Gastrocnemius medialis (tissue), 4 donors: ENCODE measurements at regions not wholly inside any gene's neighbourhood (a gene's known extent, or its start where the extent isn't known, plus 50 kb on each side); places are given as distances from the start of the nearest gene placed in this dataset.

Experiments used
- ATAC-seq, 2 donors: fragments of 150-250 bp; one replicate each; pipeline ENCODE4 v1.9.1; 2016
- DNase-seq, 2 donors: peaks; one replicate each; pipeline ENCODE4 v3.0.0-alpha.2; 2019
- H3K27ac ChIP-seq, 4 donors: fragments of 200-600 bp; sonication (generic); 1 replicate in 1 of 4; 2 replicates in 3 of 4; pipeline ENCODE4 v1.5.1; 2016 to 2018; ENCODE audit warnings: mild to moderate bottlenecking in 2 of 4, moderate library complexity in 1 of 4
- H3K27me3 ChIP-seq, 3 donors: fragments of 200-600 bp; sonication (generic) in 2 of 3; 1 replicate in 1 of 3; 2 replicates in 2 of 3; pipeline versions ENCODE4 v1.5.1 to v1.6.0; 2016 to 2019; ENCODE audit warnings: mild to moderate bottlenecking in 1 of 3, moderate library complexity in 1 of 3
- H3K36me3 ChIP-seq, 2 donors: fragments of 200-600 bp; sonication (generic) in 1 of 2; one replicate each; pipeline ENCODE4 v1.5.1; 2017 to 2018
- H3K4me1 ChIP-seq, 2 donors: fragments of 200-600 bp; sonication (generic) in 1 of 2; one replicate each; pipeline ENCODE4 v1.5.1; 2016 to 2017; ENCODE audit warnings: mild to moderate bottlenecking in 2 of 2
- H3K4me3 ChIP-seq, 4 donors: fragments of 200-600 bp; sonication (generic) in 3 of 4; 1 replicate in 1 of 4; 2 replicates in 3 of 4; pipeline ENCODE4 v1.5.1; 2016 to 2019; ENCODE audit warnings: mild to moderate bottlenecking in 2 of 4
- H3K9me3 ChIP-seq, 3 donors: fragments of 200-600 bp; sonication (generic) in 2 of 3; 1 replicate in 1 of 3; 2 replicates in 2 of 3; pipeline ENCODE4 v1.5.1; 2016 to 2019
- CTCF ChIP-seq, 5 experiments: fragments of 450-650 bp in 3 of 5; fragments of 200-600 bp in 2 of 5; sonication (generic) in 2 of 5; IDR thresholded peaks in 4 of 5; conservative IDR thresholded peaks in 1 of 5; 1 replicate in 4 of 5; 2 replicates in 1 of 5; pipeline ENCODE4 v1.5.1; 2016 to 2019; ENCODE audit warnings: antibody characterized with exemption in 5 of 5, mild to moderate bottlenecking in 3 of 5, moderate library complexity in 3 of 5
- POLR2A ChIP-seq, 2 donors: fragments of 450-650 bp; IDR thresholded peaks; one replicate each; pipeline ENCODE4 v1.6.1; 2017; ENCODE audit warnings: antibody characterized with exemption in 2 of 2, mild to moderate bottlenecking in 2 of 2, moderate library complexity in 2 of 2
- in situ Hi-C, 4 donors: fragments of 200-750 bp; cut with MboI; loops; one replicate each; pipeline versions ENCODE4 v1.15.0 to v1.8.0; 2017; ENCODE audit warnings: low sequenced_read_pairs in 4 of 4
- intact Hi-C: fragments of 100-400 bp; cut with DNase I; formaldehyde crosslinking; loops from one replicate; pipeline ENCODE4 v1.15.1; 2023; ENCODE audit warnings: low total_unique reads

DNA sequence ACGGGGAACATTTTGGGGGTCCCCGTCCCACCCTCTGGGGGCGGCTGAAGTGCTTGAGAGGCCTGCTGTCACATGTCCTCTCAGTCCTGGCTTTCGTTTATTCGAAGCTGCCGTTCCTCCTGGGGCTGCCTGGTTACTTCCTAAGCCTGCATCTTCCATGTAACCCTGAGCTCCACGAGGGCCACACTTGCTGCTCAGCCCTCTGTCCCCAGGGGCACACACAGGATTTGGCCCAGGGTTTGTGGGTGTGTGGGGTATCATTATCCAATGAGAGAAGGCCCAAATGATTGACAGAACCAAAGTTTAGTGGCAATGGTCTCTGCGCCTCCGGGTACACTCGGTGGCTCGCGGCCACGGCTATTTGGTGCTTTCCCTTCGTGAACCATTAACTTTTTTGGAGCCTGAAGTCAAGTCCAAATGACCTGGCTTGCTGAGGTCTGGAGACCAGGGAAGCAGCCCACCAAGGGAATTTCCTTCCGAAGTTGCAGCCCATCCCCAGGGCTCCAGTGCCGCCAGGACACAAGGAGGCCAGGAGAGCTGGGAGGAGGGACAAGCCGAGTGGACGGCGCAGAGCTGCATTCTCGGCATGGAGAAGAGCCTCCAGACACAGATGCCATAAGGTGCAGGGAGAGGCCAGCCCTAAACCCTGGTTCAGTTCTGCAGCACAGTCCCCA lies 131.4 kb upstream of the FOXF1 start:
- intact Hi-C loops (no loop called here), in situ Hi-C loops (no loop called here)
- no peaks in the 10 kb centered on the region for H3K4me1 ChIP-seq
- H3K4me3 ChIP-seq: no peak overlapping the region
- no peak overlapping the region for H3K27ac ChIP-seq
- peaks cover 0 to 10% (median 5%) of the 10 kb centered on the region in 3 donors for H3K27me3 ChIP-seq
- no peaks in the 10 kb centered on the region for H3K36me3 ChIP-seq
- no peaks in the 10 kb centered on the region for H3K9me3 ChIP-seq
- ATAC-seq (no peak), DNase-seq (no peak)
- TF ChIP-seq POLR2A (IDR thresholded peaks at IDR 0.05): no peak
- TF ChIP-seq CTCF (IDR thresholded peaks at IDR 0.05 in 4 of 5, conservative IDR thresholded peaks at IDR 0.05 in 1 of 5): no peak

GRCh38 chr16:86379505-86379846 lies 130.9 kb upstream of the FOXF1 start:
- peaks cover 0 to 10% (median 5%) of the 10 kb centered on the region in 3 donors for H3K27me3 ChIP-seq
- DNase-seq (no peak), ATAC-seq (no peak)
- in situ Hi-C loops (no loop called here), intact Hi-C loops (no loop called here)
- no peak overlapping the region for H3K4me3 ChIP-seq
- H3K9me3 ChIP-seq: no peaks in the 10 kb centered on the region
- TF ChIP-seq CTCF (IDR thresholded peaks at IDR 0.05 in 4 of 5, conservative IDR thresholded peaks at IDR 0.05 in 1 of 5) (no peak), POLR2A (IDR thresholded peaks at IDR 0.05) (no peak)
- H3K4me1 ChIP-seq: no peaks in the 10 kb centered on the region
- H3K27ac ChIP-seq: no peak overlapping the region
- no peaks in the 10 kb centered on the region for H3K36me3 ChIP-seq

DNA sequence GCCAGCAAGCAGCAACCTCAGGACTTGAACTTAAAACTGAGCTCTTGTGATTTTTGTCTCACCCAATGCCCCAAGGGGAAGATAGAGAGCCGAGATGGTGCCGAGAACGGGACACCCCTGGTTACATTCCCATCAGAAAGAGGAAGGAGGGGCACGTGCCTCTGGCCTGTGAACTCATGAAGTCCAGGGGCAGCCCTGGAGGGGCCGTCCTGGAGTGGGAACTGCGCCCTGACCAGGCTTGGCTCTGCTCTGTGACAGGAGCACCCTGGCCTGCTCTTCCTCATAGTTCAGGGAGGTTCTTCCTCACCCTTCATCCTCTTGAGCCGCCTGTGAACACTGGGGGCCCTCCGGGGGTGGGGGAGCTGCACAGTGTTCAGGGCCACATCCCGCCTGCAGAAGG lies 130.3 kb upstream of the FOXF1 start:
- in situ Hi-C loops: no loop called here
- H3K4me3 ChIP-seq: no peak overlapping the region
- TF ChIP-seq CTCF (IDR thresholded peaks at IDR 0.05 in 4 of 5, conservative IDR thresholded peaks at IDR 0.05 in 1 of 5): no peak
- TF ChIP-seq POLR2A (IDR thresholded peaks at IDR 0.05): no peak
- H3K27ac ChIP-seq: no peak overlapping the region
- H3K27me3 ChIP-seq: peaks cover 0 to 10% (median 7%) of the 10 kb centered on the region in 3 donors
- no peak for DNase-seq
- H3K36me3 ChIP-seq: no peaks in the 10 kb centered on the region
- no peaks in the 10 kb centered on the region for H3K4me1 ChIP-seq
- no peak for ATAC-seq
- H3K9me3 ChIP-seq: no peaks in the 10 kb centered on the region
- intact Hi-C loops: no loop called here

GRCh38 chr16:86381491-86381890 lies 128.8 kb upstream of the FOXF1 start:
- Histone ChIP-seq H3K9me3 (no peaks in the 10 kb centered on the region), H3K4me1 (no peaks in the 10 kb centered on the region), H3K36me3 (no peaks in the 10 kb centered on the region), H3K27me3 (peaks cover 0 to 10% (median 7%) of the 10 kb centered on the region in 3 donors), H3K27ac (no peak overlapping the region), H3K4me3 (no peak overlapping the region)
- in situ Hi-C loops: no loop called here
- DNase-seq (no peak), ATAC-seq (no peak)
- no peak for TF ChIP-seq POLR2A (IDR thresholded peaks at IDR 0.05)
- TF ChIP-seq CTCF (IDR thresholded peaks at IDR 0.05 in 4 of 5, conservative IDR thresholded peaks at IDR 0.05 in 1 of 5): no peak
- intact Hi-C loops: no loop called here
